Body of pancreas (tissue), 4 donors: ENCODE measurements at regions not wholly inside any gene's neighbourhood (a gene's known extent, or its start where the extent isn't known, plus 50 kb on each side); places are given as distances from the start of the nearest gene placed in this dataset.

Experiments
- CTCF ChIP-seq, 7 experiments: fragments of 450-650 bp in 4 of 7; fragments of 200-600 bp in 3 of 7; sonication (generic) in 3 of 7; IDR thresholded peaks; one replicate each; pipeline ENCODE4 v1.5.1; 2016 to 2019; ENCODE audit warnings: antibody characterized with exemption in 7 of 7
- POLR2A ChIP-seq, 3 donors: fragments of 450-650 bp; IDR thresholded peaks; one replicate each; pipeline ENCODE4 v1.6.1; 2016; ENCODE audit warnings: antibody characterized with exemption in 3 of 3, mild to moderate bottlenecking in 2 of 3

DNA sequence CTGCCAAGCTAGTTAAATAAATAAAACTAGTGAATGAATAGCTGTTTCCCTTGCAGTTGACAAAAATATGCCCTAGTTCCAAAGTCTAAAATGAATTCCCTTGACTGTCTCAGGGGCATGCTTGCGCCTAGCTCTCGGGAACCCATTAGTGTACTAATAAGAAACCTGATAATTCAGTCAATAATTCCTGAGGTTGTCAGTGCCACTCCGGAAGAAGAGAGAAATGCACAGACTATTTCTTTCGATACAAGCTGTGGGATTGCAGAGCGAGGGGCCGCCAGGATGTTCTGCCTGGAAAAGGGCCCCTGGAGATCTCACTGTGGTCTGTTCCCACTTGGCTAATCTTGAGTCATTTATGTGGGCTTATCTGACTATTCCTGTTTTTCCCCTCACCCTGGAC, 56.4 kb upstream of the LARP1 start:
- TF ChIP-seq POLR2A (IDR thresholded peaks at IDR 0.05) (no peak), CTCF (IDR thresholded peaks at IDR 0.05) (no peak)
